ENCODE measurements at regions not wholly inside any gene's neighbourhood (a gene's known extent, or its start where the extent isn't known, plus 50 kb on each side); places are given as distances from the start of the nearest gene placed in this dataset.

DNA sequence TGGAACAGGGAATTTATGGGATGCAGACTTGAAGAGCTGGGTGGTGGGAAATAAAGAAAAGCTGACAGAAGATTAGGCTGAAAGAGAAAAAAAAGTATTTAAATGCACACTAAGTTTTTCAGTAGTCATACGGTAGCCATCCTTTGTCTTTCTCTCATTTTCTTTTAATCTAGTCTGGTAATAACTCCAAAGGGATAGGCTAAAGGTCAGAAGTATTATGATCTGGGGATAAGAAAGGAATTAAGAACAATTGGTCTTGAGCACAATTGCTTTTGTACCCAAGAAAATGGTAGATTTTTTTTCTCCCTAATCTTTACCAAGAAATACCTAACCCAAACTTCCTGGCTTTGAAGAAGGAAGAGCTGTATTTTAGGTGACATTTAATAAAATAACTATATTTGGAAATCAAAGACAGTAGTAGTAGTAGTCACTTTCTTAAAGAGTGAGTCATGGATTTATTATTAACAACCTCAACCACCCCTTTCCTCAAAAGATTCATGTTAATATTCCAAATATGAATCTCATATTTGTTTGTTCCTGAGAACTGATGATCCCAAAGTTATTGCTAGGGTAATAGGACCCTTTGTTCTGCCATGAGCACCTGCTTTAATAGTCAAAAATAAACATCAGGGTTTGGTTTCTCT is 120.2 kb upstream of the ODAD2 start:
- 0 out of 2 replicates have a peak overlapping the region, but pooled peaks have one; percentile 50 for H3K27ac ChIP-seq
- no peak for DNase-seq (ENCODE audit: low read depth, low spot score)
- no peak overlapping the region for H3K4me3 ChIP-seq
- H3K36me3 ChIP-seq (ENCODE audit: insufficient read depth, low read length), result no peaks in the 10 kb centered on the region
- no peak overlapping the region for H3K9ac ChIP-seq (ENCODE audit: insufficient read length)
- H3K9me3 ChIP-seq (ENCODE audit: low read depth, low read length), result no peaks in the 10 kb centered on the region
- TF ChIP-seq FOXP2 (optimal IDR thresholded peaks at IDR 0.05; ENCODE audit: control extremely low read depth, extremely low read length, insufficient read depth), result no peak
- TF ChIP-seq EZH2 (IDR thresholded peaks at IDR 0.05), result no peak

DNA sequence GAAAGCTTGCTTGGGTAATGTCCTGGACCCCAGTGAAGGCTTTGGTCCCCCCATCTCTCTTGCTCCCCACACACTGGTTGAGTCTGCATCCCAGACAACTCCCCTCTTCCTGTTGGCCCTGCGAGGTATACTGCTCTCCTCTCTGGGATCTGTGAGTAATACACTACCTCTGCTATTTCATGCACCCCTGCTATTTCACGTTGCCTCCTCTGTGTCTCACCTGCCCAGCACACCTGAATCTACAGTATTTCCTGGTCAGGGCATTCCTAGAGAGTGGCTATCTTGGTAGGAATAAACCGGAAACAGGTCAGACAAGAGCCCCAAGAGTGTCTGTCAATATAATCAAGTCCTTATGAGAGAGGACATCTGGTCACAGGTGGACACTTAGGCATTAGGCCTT is 114.3 kb upstream of the ODAD2 start:
- no peak for DNase-seq (ENCODE audit: low read depth, low spot score)
- Histone ChIP-seq H3K27ac (no peak overlapping the region), H3K36me3 (ENCODE audit: insufficient read depth, low read length) (no peaks in the 10 kb centered on the region), H3K4me3 (no peak overlapping the region), H3K9ac (ENCODE audit: insufficient read length) (no peak overlapping the region), H3K9me3 (ENCODE audit: low read depth, low read length) (no peaks in the 10 kb centered on the region)
- TF ChIP-seq EZH2 (IDR thresholded peaks at IDR 0.05) (no peak), FOXP2 (optimal IDR thresholded peaks at IDR 0.05; ENCODE audit: control extremely low read depth, extremely low read length, insufficient read depth) (no peak), POLR2AphosphoS5 (IDR thresholded peaks at IDR 0.05; ENCODE audit: borderline replicate concordance, low read depth, low read length) (no peak)

DNA sequence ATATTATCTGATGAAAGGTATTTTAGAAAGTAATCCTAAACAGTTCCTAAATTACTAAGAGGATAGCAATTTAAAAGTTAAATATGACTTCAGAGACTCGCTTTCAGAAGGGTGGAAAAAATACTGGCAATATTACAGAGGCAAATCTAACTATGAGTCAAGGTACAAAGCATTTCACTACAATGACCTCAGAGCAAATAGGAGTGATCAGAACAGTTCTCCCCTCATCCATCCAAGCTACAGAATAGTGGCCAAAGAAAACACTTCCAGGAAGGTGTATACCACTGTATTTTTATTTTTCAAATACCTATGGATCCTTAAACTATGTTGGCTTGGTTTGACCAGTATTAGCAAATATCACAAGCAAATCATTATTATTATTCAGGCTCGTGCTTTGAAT is 112.8 kb upstream of the ODAD2 start:
- no peak for TF ChIP-seq POLR2AphosphoS5 (IDR thresholded peaks at IDR 0.05; ENCODE audit: borderline replicate concordance, low read depth, low read length)

DNA sequence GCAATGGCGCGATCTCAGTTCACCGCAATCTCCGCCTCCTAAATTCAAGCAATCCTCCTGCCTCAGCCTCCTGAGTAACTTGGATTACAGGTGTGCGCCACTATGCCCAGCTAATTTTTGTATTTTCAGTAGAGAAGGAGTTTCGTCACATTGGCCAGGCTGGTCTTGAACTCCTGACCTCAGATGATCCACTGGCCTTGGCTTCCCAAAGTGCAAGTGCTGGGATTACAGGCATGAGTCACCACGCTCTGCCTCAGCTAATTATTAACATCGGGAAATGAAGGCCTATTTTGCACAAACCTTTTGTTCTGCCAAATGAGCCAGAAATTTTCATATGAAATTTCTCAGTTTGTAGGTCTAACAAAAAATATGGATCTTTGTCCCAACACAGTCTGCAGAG is 106.7 kb upstream of the ODAD2 start:
- H3K27ac ChIP-seq, result no peak overlapping the region
- DNase-seq (ENCODE audit: low read depth, low spot score), result no peak
- no peak overlapping the region for H3K9ac ChIP-seq (ENCODE audit: insufficient read length)
- no peak overlapping the region for H3K4me3 ChIP-seq
- H3K36me3 ChIP-seq (ENCODE audit: insufficient read depth, low read length), result no peaks in the 10 kb centered on the region
- TF ChIP-seq FOXP2 (optimal IDR thresholded peaks at IDR 0.05; ENCODE audit: control extremely low read depth, extremely low read length, insufficient read depth) (no peak), EZH2 (IDR thresholded peaks at IDR 0.05) (no peak), POLR2AphosphoS5 (IDR thresholded peaks at IDR 0.05; ENCODE audit: borderline replicate concordance, low read depth, low read length) (no peak)
- H3K9me3 ChIP-seq (ENCODE audit: low read depth, low read length), result no peaks in the 10 kb centered on the region

More for the DNA sequence above, 112.8 kb upstream of the ODAD2 start:
- Histone ChIP-seq H3K9me3 (ENCODE audit: low read depth, low read length) (no peaks in the 10 kb centered on the region), H3K36me3 (ENCODE audit: insufficient read depth, low read length) (no peaks in the 10 kb centered on the region), H3K27ac (no peak overlapping the region), H3K4me3 (no peak overlapping the region), H3K9ac (ENCODE audit: insufficient read length) (no peak overlapping the region)
- DNase-seq (ENCODE audit: low read depth, low spot score), result no peak

DNA sequence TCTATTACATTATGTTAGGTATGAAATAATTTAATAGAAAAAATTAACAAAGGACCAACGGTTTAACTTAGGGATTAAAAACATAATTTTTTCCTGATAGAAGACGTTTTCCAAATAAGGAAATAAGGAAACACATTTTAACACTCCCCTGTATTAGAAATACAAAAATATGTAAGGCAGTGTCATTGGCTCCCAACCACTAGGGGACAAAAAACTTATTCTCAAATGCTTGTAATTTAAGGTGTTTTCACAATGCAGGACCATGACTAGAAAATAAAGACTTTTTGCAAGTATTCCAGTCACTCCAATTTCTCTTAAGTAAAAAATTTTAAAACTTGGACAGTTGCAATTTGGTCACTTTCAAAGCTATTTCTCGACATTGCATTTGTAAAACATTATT is 98.8 kb upstream of the ODAD2 start:
- no peaks in the 10 kb centered on the region for H3K36me3 ChIP-seq (ENCODE audit: insufficient read depth, low read length)
- no peak overlapping the region for H3K9ac ChIP-seq (ENCODE audit: insufficient read length)
- TF ChIP-seq FOXP2 (optimal IDR thresholded peaks at IDR 0.05; ENCODE audit: control extremely low read depth, extremely low read length, insufficient read depth) (no peak), POLR2AphosphoS5 (IDR thresholded peaks at IDR 0.05; ENCODE audit: borderline replicate concordance, low read depth, low read length) (no peak), EZH2 (IDR thresholded peaks at IDR 0.05) (no peak)
- H3K9me3 ChIP-seq (ENCODE audit: low read depth, low read length), result no peaks in the 10 kb centered on the region
- DNase-seq (ENCODE audit: low read depth, low spot score), result no peak
- no peak overlapping the region for H3K4me3 ChIP-seq
- no peak overlapping the region for H3K27ac ChIP-seq

DNA sequence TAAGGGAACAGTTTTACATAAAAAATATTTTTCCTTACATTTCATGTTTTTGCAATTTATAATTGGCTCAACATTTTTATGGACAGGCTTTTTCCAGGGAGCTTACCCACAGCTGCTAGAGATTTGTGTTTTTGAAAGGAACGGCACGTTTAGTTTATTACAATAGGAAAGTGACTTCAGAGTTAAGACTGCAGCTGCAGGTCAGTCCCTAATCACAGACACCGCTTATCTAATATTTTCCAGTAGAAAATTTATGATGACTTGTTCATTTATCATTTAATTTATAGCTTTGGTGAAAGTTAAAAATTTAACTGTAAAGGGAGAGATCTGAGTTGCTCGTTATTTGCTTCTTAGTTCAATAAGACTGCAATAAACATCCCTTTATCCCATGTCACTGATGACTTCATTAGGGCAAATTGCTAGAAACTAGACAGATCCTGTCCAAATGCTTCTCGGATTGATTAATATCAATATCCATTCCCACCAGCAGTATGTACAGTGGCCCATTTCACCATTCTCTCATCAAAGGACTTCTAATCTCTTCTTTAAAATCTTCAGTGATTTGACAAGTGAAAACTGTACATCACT is 97.0 kb upstream of the ODAD2 start:
- no peak for DNase-seq (ENCODE audit: low read depth, low spot score)
- H3K27ac ChIP-seq, result no peak overlapping the region
- no peaks in the 10 kb centered on the region for H3K36me3 ChIP-seq (ENCODE audit: insufficient read depth, low read length)

DNA sequence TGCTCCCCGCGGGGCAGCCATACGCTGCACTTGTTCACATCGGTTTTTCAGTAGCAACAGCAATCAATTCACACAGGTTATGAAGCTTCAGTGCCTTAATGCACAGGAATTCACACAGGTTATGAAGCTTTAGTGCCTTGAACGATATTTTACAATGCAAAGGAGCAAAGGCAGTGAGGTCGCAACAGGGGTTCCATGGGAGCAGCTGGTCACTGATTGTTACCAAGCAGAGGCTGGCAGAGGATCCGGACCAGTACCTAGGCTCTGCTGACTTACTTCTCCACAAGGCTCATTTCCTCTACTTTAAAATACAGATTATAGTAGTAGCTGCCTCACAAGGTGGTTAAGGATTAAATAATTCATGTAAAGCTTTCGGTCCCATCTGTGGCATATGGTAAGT is 95.2 kb upstream of the ODAD2 start:
- DNase-seq (ENCODE audit: low read depth, low spot score), result no peak
- no peak for TF ChIP-seq EZH2 (IDR thresholded peaks at IDR 0.05)
- no peak for TF ChIP-seq FOXP2 (optimal IDR thresholded peaks at IDR 0.05; ENCODE audit: control extremely low read depth, extremely low read length, insufficient read depth)
- TF ChIP-seq POLR2AphosphoS5 (IDR thresholded peaks at IDR 0.05; ENCODE audit: borderline replicate concordance, low read depth, low read length), result no peak
- Histone ChIP-seq H3K9ac (ENCODE audit: insufficient read length) (no peak overlapping the region), H3K9me3 (ENCODE audit: low read depth, low read length) (no peaks in the 10 kb centered on the region), H3K4me3 (no peak overlapping the region), H3K36me3 (ENCODE audit: insufficient read depth, low read length) (no peaks in the 10 kb centered on the region), H3K27ac (no peak overlapping the region)

More for the DNA sequence above, 97.0 kb upstream of the ODAD2 start:
- no peak for TF ChIP-seq EZH2 (IDR thresholded peaks at IDR 0.05)
- TF ChIP-seq POLR2AphosphoS5 (IDR thresholded peaks at IDR 0.05; ENCODE audit: borderline replicate concordance, low read depth, low read length), result no peak
- TF ChIP-seq FOXP2 (optimal IDR thresholded peaks at IDR 0.05; ENCODE audit: control extremely low read depth, extremely low read length, insufficient read depth), result no peak
- H3K9ac ChIP-seq (ENCODE audit: insufficient read length), result no peak overlapping the region
- H3K4me3 ChIP-seq, result no peak overlapping the region
- no peaks in the 10 kb centered on the region for H3K9me3 ChIP-seq (ENCODE audit: low read depth, low read length)

DNA sequence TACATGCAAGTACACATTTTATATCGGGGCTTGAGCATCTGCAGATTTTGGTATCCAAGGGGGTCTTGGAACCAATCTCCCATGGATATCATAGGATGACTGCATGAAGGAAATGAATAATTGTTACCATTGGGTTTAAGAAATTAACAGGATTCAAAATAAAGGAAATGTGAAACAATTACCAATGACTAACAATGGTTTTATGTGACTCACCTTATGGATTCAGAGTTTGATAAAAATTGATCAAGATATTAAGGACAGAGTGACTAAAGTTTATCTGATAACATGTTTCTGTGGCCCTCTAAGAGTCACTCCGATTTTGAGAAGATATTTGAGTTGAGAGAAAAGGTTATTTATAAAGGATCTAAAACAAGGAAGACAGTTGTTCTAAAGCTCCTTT is 93.0 kb upstream of the ODAD2 start:
- Histone ChIP-seq H3K4me3 (no peak overlapping the region), H3K36me3 (ENCODE audit: insufficient read depth, low read length) (no peaks in the 10 kb centered on the region), H3K27ac (no peak overlapping the region), H3K9ac (ENCODE audit: insufficient read length) (no peak overlapping the region), H3K9me3 (ENCODE audit: low read depth, low read length) (no peaks in the 10 kb centered on the region)
- no peak for TF ChIP-seq FOXP2 (optimal IDR thresholded peaks at IDR 0.05; ENCODE audit: control extremely low read depth, extremely low read length, insufficient read depth)
- no peak for TF ChIP-seq POLR2AphosphoS5 (IDR thresholded peaks at IDR 0.05; ENCODE audit: borderline replicate concordance, low read depth, low read length)
- TF ChIP-seq EZH2 (IDR thresholded peaks at IDR 0.05), result no peak
- DNase-seq (ENCODE audit: low read depth, low spot score), result no peak

DNA sequence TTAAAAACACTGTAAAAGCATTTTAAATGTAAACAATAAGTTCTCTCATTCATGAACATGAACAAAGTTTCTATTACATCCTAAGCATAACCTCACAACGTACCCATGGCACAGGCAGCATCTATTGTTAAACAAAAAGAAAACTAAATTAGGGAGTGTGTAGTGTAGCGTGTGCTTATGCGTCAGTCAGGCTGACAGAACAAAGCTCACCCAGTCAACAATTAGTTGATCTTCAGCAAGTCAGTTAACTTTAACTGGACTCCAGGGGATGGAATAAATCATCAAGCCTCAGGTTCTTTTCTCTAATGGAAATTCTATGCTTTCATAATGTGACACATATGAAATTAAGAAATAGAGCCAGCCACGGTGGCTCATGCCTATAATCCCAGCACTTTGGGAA is 91.6 kb upstream of the ODAD2 start:
- no peak for DNase-seq (ENCODE audit: low read depth, low spot score)
- no peak overlapping the region for H3K27ac ChIP-seq
- no peak overlapping the region for H3K4me3 ChIP-seq
- H3K9me3 ChIP-seq (ENCODE audit: low read depth, low read length), result no peaks in the 10 kb centered on the region
- no peak overlapping the region for H3K9ac ChIP-seq (ENCODE audit: insufficient read length)
- no peaks in the 10 kb centered on the region for H3K36me3 ChIP-seq (ENCODE audit: insufficient read depth, low read length)
- TF ChIP-seq POLR2AphosphoS5 (IDR thresholded peaks at IDR 0.05; ENCODE audit: borderline replicate concordance, low read depth, low read length), result no peak
- TF ChIP-seq EZH2 (IDR thresholded peaks at IDR 0.05), result no peak
- TF ChIP-seq FOXP2 (optimal IDR thresholded peaks at IDR 0.05; ENCODE audit: control extremely low read depth, extremely low read length, insufficient read depth), result no peak

Data from SK-N-MC (cell line).